ENCODE measurements at regions not wholly inside any gene's neighbourhood (a gene's known extent, or its start where the extent isn't known, plus 50 kb on each side); places are given as distances from the start of the nearest gene placed in this dataset.

- DNase-seq = no peak
Observed at GRCh38 chr2:234243871-234244565, 193.5 kb downstream of the SPP2 start.

GRCh38 chr2:234242459-234242836 is 191.9 kb downstream of the SPP2 start:
- DNase-seq = no peak

- no peak for DNase-seq
Observed at GRCh38 chr2:234241656-234242458, 191.4 kb downstream of the SPP2 start.

- no peak for DNase-seq
Observed at GRCh38 chr2:234240917-234241316, 190.4 kb downstream of the SPP2 start.

GRCh38 chr2:234235191-234235590 is 184.7 kb downstream of the SPP2 start:
- DNase-seq = no peak

GRCh38 chr2:234231460-234231859 is 181.0 kb downstream of the SPP2 start:
- no peak for DNase-seq

- no peak for DNase-seq
Observed at GRCh38 chr2:234219046-234219310, 168.5 kb downstream of the SPP2 start.

GRCh38 chr2:234218266-234219045 is 168.0 kb downstream of the SPP2 start:
- no peak for DNase-seq

GRCh38 chr2:234212534-234212933 is 162.0 kb downstream of the SPP2 start:
- no peak for DNase-seq

GRCh38 chr2:234211797-234212196 is 161.3 kb downstream of the SPP2 start:
- DNase-seq = no peak

GRCh38 chr2:234206738-234207137 is 156.2 kb downstream of the SPP2 start:
- no peak for DNase-seq

- DNase-seq = no peak
Observed at GRCh38 chr2:234204480-234204879, 154.0 kb downstream of the SPP2 start.

- DNase-seq = no peak
Observed at GRCh38 chr2:234203135-234203984, 152.9 kb downstream of the SPP2 start.

GRCh38 chr2:234202601-234203000 is 152.1 kb downstream of the SPP2 start:
- no peak for DNase-seq

GRCh38 chr2:234199996-234200395 is 149.5 kb downstream of the SPP2 start:
- no peak for DNase-seq

- DNase-seq = no peak
Observed at GRCh38 chr2:234198976-234199375, 148.5 kb downstream of the SPP2 start.

GRCh38 chr2:234195516-234195915 is 145.0 kb downstream of the SPP2 start:
- DNase-seq = no peak

- DNase-seq = no peak
Observed at GRCh38 chr2:234193977-234194563, 143.6 kb downstream of the SPP2 start.

GRCh38 chr2:234191819-234192407 is 141.4 kb downstream of the SPP2 start:
- no peak for DNase-seq

- no peak for DNase-seq
Observed at GRCh38 chr2:234189786-234190300, 139.3 kb downstream of the SPP2 start.

- no peak for DNase-seq
Observed at GRCh38 chr2:234189230-234189629, 138.7 kb downstream of the SPP2 start.

GRCh38 chr2:234187646-234188174 is 137.2 kb downstream of the SPP2 start:
- DNase-seq = no peak

All from inflammatory macrophage treated with lipopolysaccharide for 1 hour (primary cell).